GM23338 (cell line): ENCODE measurements at regions not wholly inside any gene's neighbourhood (a gene's known extent, or its start where the extent isn't known, plus 50 kb on each side); places are given as distances from the start of the nearest gene placed in this dataset.

Experiments used
- ATAC-seq: fragments of 200-7000 bp; cut with Tn5 transposase; 3 replicates; pipeline ENCODE4 v1.9.1; 2020
- DNase-seq: peaks from one replicate; pipeline ENCODE4 v3.0.0-alpha.2; 2015; ENCODE audit warnings: low spot score
- H2AFZ ChIP-seq: fragments of 200-600 bp; sonication (generic); 2 replicates; pipeline ENCODE4 v1.8.0; 2016; ENCODE audit warnings: antibody characterized with exemption, mild to moderate bottlenecking, moderate library complexity
- H3F3A ChIP-seq: fragments of 200-600 bp; sonication (generic); replicated peaks from 2 replicates; pipeline ENCODE4 v1.8.0; 2017; ENCODE audit warnings: antibody characterized with exemption, mixed run types, low read depth
- H3K27ac ChIP-seq: fragments of 200-600 bp; sonication (generic); 2 replicates; pipeline ENCODE4 v1.6.1; 2016; ENCODE audit warnings: low read depth
- H3K27me3 ChIP-seq: fragments of 200-600 bp; sonication (generic); 2 replicates; pipeline ENCODE4 v1.8.0; 2016; ENCODE audit warnings: mild to moderate bottlenecking, mixed run types, moderate library complexity; ENCODE audit not compliant: insufficient read depth
- H3K36me3 ChIP-seq: fragments of 200-600 bp; sonication (generic); 2 replicates; pipeline ENCODE4 v1.8.0; 2016; ENCODE audit warnings: mild to moderate bottlenecking; ENCODE audit not compliant: insufficient read depth
- H3K4me1 ChIP-seq: fragments of 200-600 bp; sonication (generic); 2 replicates; pipeline ENCODE4 v1.8.0; 2016; ENCODE audit warnings: mild to moderate bottlenecking, moderate library complexity; ENCODE audit not compliant: insufficient read depth
- H3K4me2 ChIP-seq: fragments of 200-600 bp; sonication (generic); 2 replicates; pipeline ENCODE4 v1.7.1; 2017; ENCODE audit warnings: mixed run types
- H3K4me3 ChIP-seq: fragments of 200-600 bp; sonication (generic); 2 replicates; pipeline ENCODE4 v1.6.1; 2016; ENCODE audit warnings: mixed run types
- H3K79me2 ChIP-seq: fragments of 200-600 bp; sonication (generic); replicated peaks from 2 replicates; pipeline ENCODE4 v1.8.0; 2017; ENCODE audit warnings: mild to moderate bottlenecking; ENCODE audit not compliant: insufficient read depth
- H3K9me2 ChIP-seq: fragments of 200-600 bp; sonication (generic); 2 replicates; pipeline ENCODE4 v1.8.0; 2017; ENCODE audit not compliant: insufficient read depth
- H4K20me1 ChIP-seq: fragments of 200-600 bp; sonication (generic); replicated peaks from 2 replicates; pipeline ENCODE4 v1.8.0; 2017; ENCODE audit warnings: mild to moderate bottlenecking; ENCODE audit not compliant: insufficient read depth
- H3K27ac Mint-ChIP-seq: 2 replicates; pipeline ENCODE4 v1.8.0; 2020; ENCODE audit warnings: inconsistent platforms, mild to moderate bottlenecking, moderate library complexity, mixed read lengths
- H3K27me3 Mint-ChIP-seq: 3 replicates; pipeline ENCODE4 v1.8.0; 2022; ENCODE audit warnings: low read depth, mild to moderate bottlenecking, moderate library complexity, mixed read lengths, inconsistent platforms; ENCODE audit not compliant: insufficient read depth, poor library complexity
- H3K36me3 Mint-ChIP-seq: 3 replicates; pipeline ENCODE4 v1.8.0; 2021; ENCODE audit warnings: low read depth, mild to moderate bottlenecking, inconsistent platforms, moderate library complexity, mixed read lengths
- H3K4me1 Mint-ChIP-seq: 3 replicates; pipeline ENCODE4 v1.8.0; 2020; ENCODE audit warnings: mild to moderate bottlenecking, inconsistent platforms, mixed read lengths
- H3K4me3 Mint-ChIP-seq: 3 replicates; pipeline ENCODE4 v1.8.0; 2021; ENCODE audit warnings: moderate library complexity, mild to moderate bottlenecking, inconsistent platforms, mixed read lengths
- H3K9me3 Mint-ChIP-seq: 3 replicates; pipeline ENCODE4 v1.8.0; 2020; ENCODE audit warnings: moderate library complexity, mild to moderate bottlenecking, inconsistent platforms, mixed read lengths
- CREB1 ChIP-seq: fragments of 250-450 bp; sonication (Bioruptor Pico); IDR thresholded peaks from 2 replicates; pipeline ENCODE4 v1.5.0; 2020; ENCODE audit warnings: low read depth, mild to moderate bottlenecking, moderate library complexity
- CTCF ChIP-seq, 2 experiments: fragments of 200-600 bp in 1 of 2; sonication (generic) in 1 of 2; conservative IDR thresholded peaks; 2 replicates each; pipeline versions ENCODE4 v1.5.1 to v1.6.1; 2016 to 2017; ENCODE audit warnings: antibody characterized with exemption in 2 of 2, low read depth in 2 of 2, mild to moderate bottlenecking in 2 of 2, moderate library complexity in 1 of 2
- ETS1 ChIP-seq: IDR thresholded peaks from 2 replicates; pipeline ENCODE4 v1.6.1; 2016; ENCODE audit warnings: antibody characterized with exemption
- NANOG ChIP-seq: IDR thresholded peaks from 2 replicates; pipeline ENCODE4 v1.6.1; 2016; ENCODE audit warnings: antibody characterized with exemption, borderline replicate concordance
- REST ChIP-seq: IDR thresholded peaks from one replicate; pipeline ENCODE4 v1.6.1; 2018; ENCODE audit warnings: antibody characterized with exemption; ENCODE audit not compliant: unreplicated experiment
- STAT1 ChIP-seq: IDR thresholded peaks from one replicate; pipeline ENCODE4 v1.6.1; 2016; ENCODE audit warnings: antibody characterized with exemption; ENCODE audit not compliant: unreplicated experiment
- ZNF114 ChIP-seq: fragments of 250-450 bp; sonication (Bioruptor Pico); IDR thresholded peaks from 2 replicates; pipeline ENCODE4 v1.5.0; 2020; ENCODE audit warnings: mild to moderate bottlenecking, moderate library complexity
- ZNF331 ChIP-seq: fragments of 250-450 bp; sonication (Bioruptor Pico); IDR thresholded peaks from 2 replicates; pipeline ENCODE4 v1.5.0; 2020; ENCODE audit warnings: low read depth, mild to moderate bottlenecking, moderate library complexity
- ZNF462 ChIP-seq: fragments of 250-450 bp; sonication (Bioruptor Pico); IDR thresholded peaks from 2 replicates; pipeline ENCODE4 v1.5.0; 2020; ENCODE audit warnings: mild to moderate bottlenecking, moderate library complexity

- TF ChIP-seq ZNF462 (CRISPR knock-in tag) (no peak), NANOG (no peak), ETS1 (no peak), CREB1 (no peak)
Measured at GRCh38 chr12:98464190-98464589, 51.2 kb upstream of the TMPO start (continued).

GRCh38 chr12:98465505-98465904, 49.9 kb upstream of the TMPO start:
- Histone ChIP-seq H3K79me2 (no peaks in the 10 kb centered on the region), H3K27ac (no peak overlapping the region), H3K4me1 (no peaks in the 10 kb centered on the region), H3K27me3 (no peaks in the 10 kb centered on the region), H4K20me1 (no peaks in the 10 kb centered on the region), H3K4me2 (no peak overlapping the region), H3K36me3 (no peaks in the 10 kb centered on the region), H3K9me2 (no peaks in the 10 kb centered on the region), H3K4me3 (no peak overlapping the region), H2AFZ (no peak overlapping the region), H3F3A (no peaks in the 10 kb centered on the region)
- no peaks in the 10 kb centered on the region for H3K27me3 Mint-ChIP-seq
- H3K27ac Mint-ChIP-seq = no peak overlapping the region
- no peak overlapping the region for H3K4me3 Mint-ChIP-seq
- no peak for DNase-seq
- no peaks in the 10 kb centered on the region for H3K36me3 Mint-ChIP-seq
- H3K9me3 Mint-ChIP-seq = no peaks in the 10 kb centered on the region
- no peak for ATAC-seq
- no peaks in the 10 kb centered on the region for H3K4me1 Mint-ChIP-seq
- TF ChIP-seq NANOG (no peak), CTCF (conservative IDR thresholded peaks at IDR 0.05; ENCODE audit: low read depth in 2 of 2) (no peak), STAT1 (no peak), ETS1 (no peak), REST (no peak), ZNF114 (CRISPR knock-in tag) (no peak), ZNF331 (CRISPR knock-in tag) (no peak)
